GM12874 (cell line): ENCODE measurements at regions not wholly inside any gene's neighbourhood (a gene's known extent, or its start where the extent isn't known, plus 50 kb on each side); places are given as distances from the start of the nearest gene placed in this dataset.

Experiments used
- CTCF ChIP-seq: IDR thresholded peaks from 2 replicates; pipeline ENCODE4 v1.5.1; 2011; ENCODE audit warnings: low read depth, mild to moderate bottlenecking, control low read depth, low read length, moderate library complexity; ENCODE audit not compliant: insufficient read depth

- TF ChIP-seq CTCF, result no peak
Observed at GRCh38 chr1:168428063-168428731, 115.6 kb downstream of the XCL2 start.

GRCh38 chr1:168427051-168427450 lies 116.7 kb downstream of the XCL2 start:
- TF ChIP-seq CTCF, result no peak

DNA sequence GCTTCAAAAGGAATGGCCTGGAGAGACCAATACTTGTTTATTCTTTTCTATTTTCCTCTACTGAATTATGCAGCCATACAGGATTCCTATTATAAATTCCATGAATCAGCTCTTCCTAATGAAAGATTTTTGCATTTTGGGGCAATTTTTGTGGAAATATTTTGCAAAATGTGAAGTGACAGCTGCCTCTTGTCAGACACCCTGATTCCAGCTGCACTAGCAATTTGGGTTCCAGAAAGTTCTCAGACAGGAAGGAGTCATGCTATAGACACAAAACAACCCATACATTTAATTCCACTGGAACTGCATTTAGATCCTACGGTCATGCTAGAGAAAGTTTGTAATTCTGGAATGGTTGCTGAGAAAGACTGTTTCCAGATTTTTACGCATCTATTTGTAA lies 119.5 kb downstream of the XCL2 start:
- no peak for TF ChIP-seq CTCF

GRCh38 chr1:168422203-168422847 lies 121.5 kb downstream of the XCL2 start:
- TF ChIP-seq CTCF, result no peak

DNA sequence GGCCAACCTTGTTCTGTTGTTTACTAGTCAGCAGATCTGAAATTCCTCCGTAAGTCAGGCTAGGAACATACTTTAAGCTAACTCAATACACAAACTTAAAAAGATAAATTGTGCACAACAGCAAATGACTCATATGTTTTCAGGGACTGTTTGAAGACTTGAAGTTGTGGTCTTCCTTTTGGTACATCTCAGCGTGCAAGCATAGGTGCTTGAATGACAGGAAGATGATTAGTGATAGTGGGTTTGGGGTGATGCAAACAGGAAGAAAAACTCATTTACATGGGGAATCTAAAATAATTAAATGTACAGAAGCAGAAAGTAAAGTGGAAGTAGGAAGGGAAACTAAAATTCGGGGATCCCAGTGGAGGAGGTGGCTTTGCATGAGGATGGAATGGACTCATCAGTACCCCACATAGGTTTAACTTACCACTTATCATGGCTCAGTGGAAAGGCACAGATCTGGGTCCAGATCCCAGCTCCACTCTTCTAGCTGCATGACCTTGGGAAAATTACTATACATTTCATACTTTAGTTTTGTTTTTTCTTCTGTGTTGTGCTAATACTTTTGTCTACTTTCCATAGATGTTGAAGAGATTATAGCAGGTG lies 122.3 kb downstream of the XCL2 start:
- no peak for TF ChIP-seq CTCF

DNA sequence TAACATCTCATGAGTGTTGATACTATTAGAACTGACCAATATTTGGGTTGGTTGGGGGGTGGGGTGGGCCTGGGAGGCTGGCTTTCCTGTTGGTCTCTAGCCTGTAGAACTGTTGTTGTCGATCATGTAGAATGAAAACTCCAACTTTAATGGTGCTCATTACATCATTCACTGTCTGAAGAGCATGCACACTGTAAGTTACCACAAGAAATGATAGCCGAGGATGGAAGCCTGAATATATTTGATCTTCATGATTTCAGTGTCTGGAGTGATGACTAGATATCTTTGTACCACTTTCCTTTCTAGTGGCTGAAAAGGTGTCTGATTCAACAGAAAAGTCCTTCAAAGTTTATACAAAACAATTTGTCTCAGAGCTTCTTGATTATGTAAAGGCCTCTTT lies 123.6 kb downstream of the XCL2 start:
- no peak for TF ChIP-seq CTCF

DNA sequence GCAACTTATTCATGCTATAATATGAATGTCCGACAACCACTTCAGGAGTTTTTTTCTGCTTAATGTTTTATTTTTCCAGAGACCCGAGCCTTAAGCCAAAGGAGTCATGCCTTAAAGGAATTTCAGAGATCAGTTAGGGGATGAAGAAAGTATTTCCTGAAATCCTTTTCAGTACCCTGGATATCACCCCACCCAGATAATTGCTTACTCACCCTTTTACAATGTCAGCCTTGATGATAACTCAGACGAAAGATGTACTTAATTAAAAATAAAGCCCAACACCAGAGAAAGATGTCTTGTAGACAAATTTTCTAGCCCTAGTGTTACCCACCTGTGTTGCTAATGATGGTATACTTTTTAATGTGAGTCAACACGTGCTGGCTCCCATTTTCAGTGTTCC lies 124.1 kb downstream of the XCL2 start:
- no peak for TF ChIP-seq CTCF
